Neural cell (in vitro differentiated cells): ENCODE measurements at regions not wholly inside any gene's neighbourhood (a gene's known extent, or its start where the extent isn't known, plus 50 kb on each side); places are given as distances from the start of the nearest gene placed in this dataset.

Experiments used
- H2AFZ ChIP-seq: fragments of 200-600, 300-800 bp; sonication (generic), shearing (Covaris generic); 2 replicates; pipeline ENCODE4 v1.6.0; 2014; ENCODE audit warnings: low read depth, mild to moderate bottlenecking, antibody characterized with exemption, low read length, moderate library complexity
- H3F3A ChIP-seq: fragments of 200-600 bp; shearing (Covaris generic); 2 replicates; pipeline ENCODE4 v1.6.1; 2016; ENCODE audit warnings: mild to moderate bottlenecking, moderate library complexity, mixed read lengths, antibody characterized with exemption, low read length; ENCODE audit not compliant: insufficient read depth, poor library complexity, severe bottlenecking
- H3K27ac ChIP-seq: fragments of 200-600, 300-800 bp; sonication (generic), shearing (Covaris generic); 2 replicates; pipeline ENCODE4 v1.5.1; 2014; ENCODE audit warnings: mild to moderate bottlenecking, low read length, moderate library complexity
- H3K27me3 ChIP-seq: fragments of 300-800, 200-600 bp; sonication (generic), shearing (Covaris generic); 2 replicates; pipeline ENCODE4 v1.6.0; 2014; ENCODE audit warnings: mild to moderate bottlenecking, low read depth, low read length, moderate library complexity; ENCODE audit not compliant: insufficient read depth
- H3K36me3 ChIP-seq: fragments of 300-800, 200-600 bp; sonication (generic), shearing (Covaris generic); 2 replicates; pipeline ENCODE4 v1.5.1; 2014; ENCODE audit warnings: mild to moderate bottlenecking, antibody characterized with exemption, low read length, moderate library complexity; ENCODE audit not compliant: insufficient read depth
- H3K4me2 ChIP-seq: fragments of 300-800, 200-600 bp; sonication (generic), shearing (Covaris generic); 2 replicates; pipeline ENCODE4 v1.6.0; 2014; ENCODE audit warnings: mild to moderate bottlenecking, low read length
- H3K4me3 ChIP-seq: fragments of 300-800, 200-600 bp; sonication (generic), shearing (Covaris generic); 2 replicates; pipeline ENCODE4 v1.5.1; 2014; ENCODE audit warnings: mild to moderate bottlenecking, low read length, moderate library complexity
- H3K79me2 ChIP-seq: fragments of 200-600 bp; shearing (Covaris generic); replicated peaks from 2 replicates; pipeline ENCODE4 v1.6.0; 2014; ENCODE audit warnings: mild to moderate bottlenecking, low read length, moderate library complexity; ENCODE audit not compliant: insufficient read depth
- H3K9ac ChIP-seq: fragments of 300-800, 200-600 bp; sonication (generic), shearing (Covaris generic); 2 replicates; pipeline ENCODE4 v1.6.1; 2016; ENCODE audit warnings: mild to moderate bottlenecking, low read length, mixed read lengths
- H3K9me2 ChIP-seq: fragments of 200-600 bp; shearing (Covaris generic); 2 replicates; pipeline ENCODE4 v1.6.1; 2016; ENCODE audit warnings: mild to moderate bottlenecking, low read length, mixed read lengths; ENCODE audit not compliant: insufficient read depth
- H3K9me3 ChIP-seq: fragments of 200-600, 300-800 bp; sonication (generic), shearing (Covaris generic); 2 replicates; pipeline ENCODE4 v1.6.1; 2016; ENCODE audit warnings: mild to moderate bottlenecking, mixed run types, low read length, moderate library complexity, mixed read lengths
- H4K20me1 ChIP-seq: fragments of 200-600 bp; shearing (Covaris generic); 2 replicates; pipeline ENCODE4 v1.6.1; 2016; ENCODE audit warnings: mild to moderate bottlenecking, mixed run types; ENCODE audit not compliant: insufficient read depth
- EP300 ChIP-seq: fragments of 450-650 bp; conservative IDR thresholded peaks from 2 replicates; pipeline ENCODE4 v1.6.1; 2014; ENCODE audit warnings: antibody characterized with exemption, mild to moderate bottlenecking, moderate library complexity; ENCODE audit not compliant: poor library complexity, severe bottlenecking
- EZH2 ChIP-seq: fragments of 200-600, 300-800 bp; shearing (Covaris generic), sonication (generic); IDR thresholded peaks from 2 replicates; pipeline ENCODE4 v1.6.1; 2014; ENCODE audit warnings: antibody characterized with exemption, low read length, borderline replicate concordance, mild to moderate bottlenecking; ENCODE audit not compliant: insufficient read depth, poor library complexity, severe bottlenecking
- MXI1 ChIP-seq: fragments of 450-650 bp; conservative IDR thresholded peaks from 2 replicates; pipeline ENCODE4 v1.6.1; 2014; ENCODE audit warnings: antibody characterized with exemption, mild to moderate bottlenecking; ENCODE audit not compliant: poor library complexity, severe bottlenecking
- POLR2AphosphoS5 ChIP-seq: IDR thresholded peaks from 2 replicates; pipeline ENCODE4 v1.6.1; 2012
- RAD21 ChIP-seq: fragments of 450-650 bp; conservative IDR thresholded peaks from 2 replicates; pipeline ENCODE4 v1.6.1; 2014; ENCODE audit warnings: antibody characterized with exemption, mild to moderate bottlenecking, moderate library complexity
- SMC3 ChIP-seq: fragments of 450-650 bp; conservative IDR thresholded peaks from 2 replicates; pipeline ENCODE4 v1.6.1; 2014; ENCODE audit warnings: antibody characterized with exemption, mild to moderate bottlenecking, moderate library complexity; ENCODE audit not compliant: poor library complexity
- TAF1 ChIP-seq: IDR thresholded peaks from 2 replicates; pipeline ENCODE4 v1.6.1; 2012; ENCODE audit warnings: low read depth
- TF ChIP-seq, protein P1 (sequence below): IDR thresholded peaks from 2 replicates; pipeline ENCODE4 v1.6.1; 2012; ENCODE audit warnings: borderline replicate concordance
- TF ChIP-seq, protein P2 (sequence below): fragments of 450-650 bp; IDR thresholded peaks from 2 replicates; pipeline ENCODE4 v1.5.1; 2014; ENCODE audit warnings: antibody characterized with exemption, mild to moderate bottlenecking, moderate library complexity; ENCODE audit not compliant: poor library complexity, severe bottlenecking

DNA sequence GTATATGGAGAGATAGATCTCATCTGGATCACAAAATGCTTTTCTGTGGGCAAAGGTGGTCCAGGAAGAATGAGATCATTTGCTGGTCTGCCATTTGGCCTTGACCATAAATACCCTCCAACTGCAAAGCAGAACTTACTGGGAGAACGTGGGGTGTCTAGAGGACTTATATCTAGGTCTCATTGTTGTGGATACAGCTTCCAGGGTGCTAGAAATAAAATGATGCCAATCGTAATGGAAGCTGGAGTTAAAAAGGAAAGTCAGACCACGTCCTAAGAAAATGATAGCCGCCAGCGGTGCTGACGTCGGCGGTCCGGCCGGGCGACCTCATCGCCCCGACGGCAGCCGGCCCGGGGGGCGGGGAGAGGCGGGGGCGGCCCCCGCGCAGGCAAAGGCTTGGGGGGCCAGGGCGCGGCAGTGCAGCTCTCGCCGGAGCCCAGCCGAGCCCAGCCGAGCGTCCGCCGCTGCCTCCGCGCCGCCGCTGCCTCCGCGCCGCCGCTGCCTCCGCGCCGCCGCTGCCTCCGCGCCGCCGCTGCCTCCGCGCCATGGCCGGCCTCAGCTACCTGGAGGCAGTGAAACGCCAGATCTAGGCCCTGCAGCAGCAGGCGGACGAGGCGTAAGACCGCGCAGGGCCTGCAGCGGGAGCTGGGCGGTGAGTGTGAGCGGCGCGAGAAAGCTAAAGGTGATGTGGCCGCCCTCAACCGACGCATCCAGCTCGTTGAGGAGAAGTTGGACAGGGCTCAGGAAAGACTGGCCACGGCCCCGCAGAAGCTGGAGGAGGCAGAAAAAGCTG is 89.5 kb downstream of the EOMES start:
- no peak overlapping the region for H3K4me3 ChIP-seq
- H3F3A ChIP-seq = no peaks in the 10 kb centered on the region
- H3K27ac ChIP-seq = no peak overlapping the region
- no peak overlapping the region for H2AFZ ChIP-seq
- no peaks in the 10 kb centered on the region for H3K79me2 ChIP-seq
- no peaks in the 10 kb centered on the region for H3K27me3 ChIP-seq
- no peaks in the 10 kb centered on the region for H3K36me3 ChIP-seq
- no peak overlapping the region for H3K4me2 ChIP-seq
- H3K9me3 ChIP-seq = no peaks in the 10 kb centered on the region
- H3K9me2 ChIP-seq = no peaks in the 10 kb centered on the region
- TF ChIP-seq, protein P1, sequence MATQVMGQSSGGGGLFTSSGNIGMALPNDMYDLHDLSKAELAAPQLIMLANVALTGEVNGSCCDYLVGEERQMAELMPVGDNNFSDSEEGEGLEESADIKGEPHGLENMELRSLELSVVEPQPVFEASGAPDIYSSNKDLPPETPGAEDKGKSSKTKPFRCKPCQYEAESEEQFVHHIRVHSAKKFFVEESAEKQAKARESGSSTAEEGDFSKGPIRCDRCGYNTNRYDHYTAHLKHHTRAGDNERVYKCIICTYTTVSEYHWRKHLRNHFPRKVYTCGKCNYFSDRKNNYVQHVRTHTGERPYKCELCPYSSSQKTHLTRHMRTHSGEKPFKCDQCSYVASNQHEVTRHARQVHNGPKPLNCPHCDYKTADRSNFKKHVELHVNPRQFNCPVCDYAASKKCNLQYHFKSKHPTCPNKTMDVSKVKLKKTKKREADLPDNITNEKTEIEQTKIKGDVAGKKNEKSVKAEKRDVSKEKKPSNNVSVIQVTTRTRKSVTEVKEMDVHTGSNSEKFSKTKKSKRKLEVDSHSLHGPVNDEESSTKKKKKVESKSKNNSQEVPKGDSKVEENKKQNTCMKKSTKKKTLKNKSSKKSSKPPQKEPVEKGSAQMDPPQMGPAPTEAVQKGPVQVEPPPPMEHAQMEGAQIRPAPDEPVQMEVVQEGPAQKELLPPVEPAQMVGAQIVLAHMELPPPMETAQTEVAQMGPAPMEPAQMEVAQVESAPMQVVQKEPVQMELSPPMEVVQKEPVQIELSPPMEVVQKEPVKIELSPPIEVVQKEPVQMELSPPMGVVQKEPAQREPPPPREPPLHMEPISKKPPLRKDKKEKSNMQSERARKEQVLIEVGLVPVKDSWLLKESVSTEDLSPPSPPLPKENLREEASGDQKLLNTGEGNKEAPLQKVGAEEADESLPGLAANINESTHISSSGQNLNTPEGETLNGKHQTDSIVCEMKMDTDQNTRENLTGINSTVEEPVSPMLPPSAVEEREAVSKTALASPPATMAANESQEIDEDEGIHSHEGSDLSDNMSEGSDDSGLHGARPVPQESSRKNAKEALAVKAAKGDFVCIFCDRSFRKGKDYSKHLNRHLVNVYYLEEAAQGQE = no peak
- TF ChIP-seq MXI1 (no peak), EP300 (no peak), SMC3 (no peak), POLR2AphosphoS5 (no peak), EZH2 (no peak), RAD21 (no peak), TAF1 (no peak)
- TF ChIP-seq, protein P2, sequence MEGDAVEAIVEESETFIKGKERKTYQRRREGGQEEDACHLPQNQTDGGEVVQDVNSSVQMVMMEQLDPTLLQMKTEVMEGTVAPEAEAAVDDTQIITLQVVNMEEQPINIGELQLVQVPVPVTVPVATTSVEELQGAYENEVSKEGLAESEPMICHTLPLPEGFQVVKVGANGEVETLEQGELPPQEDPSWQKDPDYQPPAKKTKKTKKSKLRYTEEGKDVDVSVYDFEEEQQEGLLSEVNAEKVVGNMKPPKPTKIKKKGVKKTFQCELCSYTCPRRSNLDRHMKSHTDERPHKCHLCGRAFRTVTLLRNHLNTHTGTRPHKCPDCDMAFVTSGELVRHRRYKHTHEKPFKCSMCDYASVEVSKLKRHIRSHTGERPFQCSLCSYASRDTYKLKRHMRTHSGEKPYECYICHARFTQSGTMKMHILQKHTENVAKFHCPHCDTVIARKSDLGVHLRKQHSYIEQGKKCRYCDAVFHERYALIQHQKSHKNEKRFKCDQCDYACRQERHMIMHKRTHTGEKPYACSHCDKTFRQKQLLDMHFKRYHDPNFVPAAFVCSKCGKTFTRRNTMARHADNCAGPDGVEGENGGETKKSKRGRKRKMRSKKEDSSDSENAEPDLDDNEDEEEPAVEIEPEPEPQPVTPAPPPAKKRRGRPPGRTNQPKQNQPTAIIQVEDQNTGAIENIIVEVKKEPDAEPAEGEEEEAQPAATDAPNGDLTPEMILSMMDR = no peak
- no peaks in the 10 kb centered on the region for H4K20me1 ChIP-seq
- no peak overlapping the region for H3K9ac ChIP-seq

DNA sequence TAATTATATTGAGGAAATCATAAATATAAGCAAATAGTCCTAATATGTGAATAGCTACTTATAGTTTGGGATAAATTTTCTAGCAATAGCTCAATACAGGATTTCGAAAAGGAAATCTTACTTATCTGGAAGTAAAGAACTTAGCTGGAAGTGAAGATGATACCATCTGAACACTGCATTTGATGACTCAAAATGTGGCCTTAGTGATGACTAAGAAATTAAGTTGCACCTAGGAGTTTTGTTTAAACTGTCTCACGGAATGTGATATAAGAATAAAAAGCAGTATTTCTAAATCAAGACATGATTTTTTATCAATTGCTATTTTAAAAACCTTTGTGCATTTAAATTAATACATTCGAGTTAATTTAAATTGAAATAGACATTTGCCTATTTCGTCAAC is 91.2 kb downstream of the EOMES start:
- Histone ChIP-seq H3K79me2 (no peaks in the 10 kb centered on the region), H3K9ac (no peak overlapping the region), H3K9me3 (no peaks in the 10 kb centered on the region), H3F3A (no peaks in the 10 kb centered on the region), H3K4me3 (no peak overlapping the region), H2AFZ (no peak overlapping the region), H3K27ac (no peak overlapping the region), H4K20me1 (no peaks in the 10 kb centered on the region), H3K4me2 (no peak overlapping the region), H3K27me3 (no peaks in the 10 kb centered on the region), H3K36me3 (no peaks in the 10 kb centered on the region), H3K9me2 (no peaks in the 10 kb centered on the region)
- TF ChIP-seq EP300 (no peak), RAD21 (no peak), SMC3 (no peak), TAF1 (no peak), POLR2AphosphoS5 (no peak), EZH2 (no peak), MXI1 (no peak)
- TF ChIP-seq, protein P2 = no peak
- TF ChIP-seq, protein P1 = no peak
